ENCODE measurements at regions not wholly inside any gene's neighbourhood (a gene's known extent, or its start where the extent isn't known, plus 50 kb on each side); places are given as distances from the start of the nearest gene placed in this dataset.

DNA sequence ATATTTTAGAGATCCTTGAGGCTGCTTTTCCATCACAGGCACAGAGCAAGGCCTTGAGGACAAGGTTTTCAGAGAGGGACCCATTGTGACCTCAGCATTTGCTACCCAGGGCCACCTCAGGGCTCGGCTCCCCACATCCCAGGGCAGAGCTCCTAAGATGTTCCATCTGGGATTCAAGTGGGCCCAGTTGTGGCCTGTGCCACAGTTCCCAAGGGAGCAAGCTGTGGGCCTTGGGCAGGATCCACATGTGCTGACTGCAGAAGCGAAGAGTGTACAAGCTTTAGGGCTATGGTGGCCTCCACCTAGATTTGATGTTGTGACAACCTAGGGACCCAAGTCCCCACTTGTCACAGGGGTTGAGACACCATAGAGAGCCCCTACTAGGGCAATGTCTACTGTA, 608.1 kb downstream of the HACE1 start (continued):
- TF ChIP-seq FOSL1 (IDR thresholded peaks at IDR 0.05; ENCODE audit: insufficient read depth, low read depth, low read length) = no peak
- TF ChIP-seq ASH2L (IDR thresholded peaks at IDR 0.05; ENCODE audit: low read length) = no peak
- no peak for TF ChIP-seq CREB1 (IDR thresholded peaks at IDR 0.05)
- TF ChIP-seq TCF12 (IDR thresholded peaks at IDR 0.05; ENCODE audit: low read depth, low read length) = no peak
- TF ChIP-seq ZNF274 (IDR thresholded peaks at IDR 0.05; ENCODE audit: borderline replicate concordance, extremely low read depth, low read length) = no peak

Measured in H1 (cell line).